AG09309 (cell line): ENCODE measurements at regions not wholly inside any gene's neighbourhood (a gene's known extent, or its start where the extent isn't known, plus 50 kb on each side); places are given as distances from the start of the nearest gene placed in this dataset.
A peak's percentile ranks its signal among the peaks of the same experiment; 100 is the strongest.

ENCODE experiments used
- DNase-seq: peaks from one replicate; pipeline ENCODE4 v3.0.0-alpha.2; 2010; ENCODE audit warnings: low read depth
- H3K4me3 ChIP-seq: 2 replicates; pipeline ENCODE4 v1.5.1; 2011; ENCODE audit warnings: mild to moderate bottlenecking, low read depth, low read length, moderate library complexity; ENCODE audit not compliant: control insufficient read depth
- CTCF ChIP-seq: IDR thresholded peaks from 2 replicates; pipeline ENCODE4 v1.5.1; 2011; ENCODE audit warnings: mild to moderate bottlenecking, low read depth, low read length, inconsistent platforms; ENCODE audit not compliant: insufficient read depth, control insufficient read depth; ENCODE audit errors: missing control alignments

GRCh38 chr5:14048434-14048833 is 94.7 kb upstream of the TRIO start:
- no peak for TF ChIP-seq CTCF
- DNase-seq = no peak
- no peak overlapping the region for H3K4me3 ChIP-seq

GRCh38 chr5:14041528-14042192 is 97.2 kb upstream of the DNAH5 start:
- DNase-seq = no peak
- no peak for TF ChIP-seq CTCF
- H3K4me3 ChIP-seq = no peak overlapping the region

- no peak for DNase-seq
- no peak overlapping the region for H3K4me3 ChIP-seq
- no peak for TF ChIP-seq CTCF
Measured at GRCh38 chr5:14040542-14040941, 96.1 kb upstream of the DNAH5 start.

- no peak for TF ChIP-seq CTCF
- no peak for DNase-seq
- no peak overlapping the region for H3K4me3 ChIP-seq
Measured at GRCh38 chr5:14039576-14039975, 95.1 kb upstream of the DNAH5 start.

- no peak for DNase-seq
- H3K4me3 ChIP-seq = no peak overlapping the region
- no peak for TF ChIP-seq CTCF
Measured at GRCh38 chr5:14039063-14039462, 94.6 kb upstream of the DNAH5 start.

- no peak overlapping the region for H3K4me3 ChIP-seq
- no peak for TF ChIP-seq CTCF
- DNase-seq = peak; percentile 46
Measured at GRCh38 chr5:14038341-14038959, 94.0 kb upstream of the DNAH5 start.
